ENCODE measurements at regions not wholly inside any gene's neighbourhood (a gene's known extent, or its start where the extent isn't known, plus 50 kb on each side); places are given as distances from the start of the nearest gene placed in this dataset.

- TF ChIP-seq CTCF (IDR thresholded peaks at IDR 0.05), result no peak
- DNase-seq, result no peak
- no peak overlapping the region for H3K27ac Mint-ChIP-seq
- H3K27me3 Mint-ChIP-seq, result no peaks in the 10 kb centered on the region
- CTCF ChIA-PET, result no interaction called here
- H3K36me3 Mint-ChIP-seq (ENCODE audit: low read depth), result no peaks in the 10 kb centered on the region
- intact Hi-C loops (cut with micrococcal nuclease), result no loop called here
- peaks cover 3% of the 10 kb centered on the region for H3K9me3 Mint-ChIP-seq
- H3K4me1 Mint-ChIP-seq (ENCODE audit: low read depth), result no peaks in the 10 kb centered on the region
- no peak overlapping the region for H3K4me3 Mint-ChIP-seq
- POLR2A ChIA-PET, result no interaction called here
- ATAC-seq, result no peak
These were observed 1165.7 kb upstream of the NCAM2 start for GRCh38 chr21:19832551-19832950.

- intact Hi-C loops (cut with micrococcal nuclease), result no loop called here
- Mint-ChIP-seq H3K27me3 (no peaks in the 10 kb centered on the region), H3K27ac (no peak overlapping the region), H3K4me1 (ENCODE audit: low read depth) (no peaks in the 10 kb centered on the region), H3K9me3 (peaks cover 3% of the 10 kb centered on the region), H3K36me3 (ENCODE audit: low read depth) (no peaks in the 10 kb centered on the region), H3K4me3 (no peak overlapping the region)
- ChIA-PET POLR2A (no interaction called here), CTCF (no interaction called here)
- DNase-seq, result no peak
- no peak for ATAC-seq
- TF ChIP-seq CTCF (IDR thresholded peaks at IDR 0.05), result no peak
These were observed 1165.1 kb upstream of the NCAM2 start for GRCh38 chr21:19833082-19833481.

- ChIA-PET POLR2A (no interaction called here), CTCF (no interaction called here)
- DNase-seq, result no peak
- Mint-ChIP-seq H3K4me1 (ENCODE audit: low read depth) (no peaks in the 10 kb centered on the region), H3K27ac (no peak overlapping the region), H3K36me3 (ENCODE audit: low read depth) (no peaks in the 10 kb centered on the region), H3K27me3 (no peaks in the 10 kb centered on the region), H3K4me3 (no peak overlapping the region), H3K9me3 (peaks cover 7% of the 10 kb centered on the region)
- ATAC-seq, result no peak
- TF ChIP-seq CTCF (IDR thresholded peaks at IDR 0.05), result no peak
- intact Hi-C loops (cut with micrococcal nuclease), result no loop called here
These were observed 1155.6 kb upstream of the NCAM2 start for GRCh38 chr21:19842601-19843000.

GRCh38 chr21:19844334-19844733, 1153.9 kb upstream of the NCAM2 start:
- ChIA-PET CTCF (no interaction called here), POLR2A (no interaction called here)
- DNase-seq (no peak), ATAC-seq (no peak)
- Mint-ChIP-seq H3K36me3 (ENCODE audit: low read depth) (no peaks in the 10 kb centered on the region), H3K4me3 (no peak overlapping the region), H3K27ac (no peak overlapping the region), H3K27me3 (no peaks in the 10 kb centered on the region), H3K9me3 (peaks cover 1% of the 10 kb centered on the region), H3K4me1 (ENCODE audit: low read depth) (no peaks in the 10 kb centered on the region)
- intact Hi-C loops (cut with micrococcal nuclease), result no loop called here
- no peak for TF ChIP-seq CTCF (IDR thresholded peaks at IDR 0.05)

GRCh38 chr21:19850157-19850556, 1148.1 kb upstream of the NCAM2 start:
- TF ChIP-seq CTCF (IDR thresholded peaks at IDR 0.05), result no peak
- Mint-ChIP-seq H3K4me1 (ENCODE audit: low read depth) (no peaks in the 10 kb centered on the region), H3K27me3 (no peaks in the 10 kb centered on the region), H3K4me3 (no peak overlapping the region), H3K27ac (no peak overlapping the region), H3K36me3 (ENCODE audit: low read depth) (no peaks in the 10 kb centered on the region), H3K9me3 (peaks cover 3% of the 10 kb centered on the region)
- intact Hi-C loops (cut with micrococcal nuclease), result no loop called here
- ChIA-PET CTCF (no interaction called here), POLR2A (no interaction called here)
- ATAC-seq (no peak), DNase-seq (no peak)
